ENCODE measurements at regions not wholly inside any gene's neighbourhood (a gene's known extent, or its start where the extent isn't known, plus 50 kb on each side); places are given as distances from the start of the nearest gene placed in this dataset.
A peak's percentile ranks its signal among the peaks of the same experiment; 100 is the strongest.

GRCh38 chr4:175385797-175386196 lies 426.3 kb downstream of the GPM6A start:
- no peak for DNase-seq

- no peak for DNase-seq
Measured at GRCh38 chr4:175386776-175387507, 425.1 kb downstream of the GPM6A start.

DNA sequence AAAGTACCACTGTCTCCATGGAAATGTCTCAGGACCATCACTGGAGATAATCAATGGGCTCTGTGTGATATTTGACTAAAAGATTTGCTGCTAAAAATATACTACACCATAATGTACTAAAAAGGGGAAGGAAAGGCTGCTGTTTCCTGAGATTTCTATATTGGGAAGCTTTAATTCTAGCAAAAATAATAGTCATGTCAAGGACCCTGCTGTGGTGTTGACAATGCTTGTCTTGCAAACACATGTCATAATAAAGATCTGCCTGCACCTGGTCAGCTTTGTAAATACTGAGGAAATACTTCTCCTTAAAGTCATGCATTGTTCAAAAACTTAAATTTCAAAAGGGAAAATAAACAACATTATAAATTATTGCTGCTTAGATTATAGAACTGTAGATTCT lies 417.9 kb downstream of the GPM6A start:
- no peak for DNase-seq

- peak in 1 of 3 donors; percentile 5 for DNase-seq
Measured at GRCh38 chr4:175405961-175406360, 406.1 kb downstream of the GPM6A start.

- no peak for DNase-seq
Measured at GRCh38 chr4:175407926-175408325, 404.1 kb downstream of the GPM6A start.

- no peak for DNase-seq
Measured at GRCh38 chr4:175411251-175411650, 400.8 kb downstream of the GPM6A start.

- DNase-seq: no peak
Measured at GRCh38 chr4:175412161-175412560, 399.9 kb downstream of the GPM6A start.

DNA sequence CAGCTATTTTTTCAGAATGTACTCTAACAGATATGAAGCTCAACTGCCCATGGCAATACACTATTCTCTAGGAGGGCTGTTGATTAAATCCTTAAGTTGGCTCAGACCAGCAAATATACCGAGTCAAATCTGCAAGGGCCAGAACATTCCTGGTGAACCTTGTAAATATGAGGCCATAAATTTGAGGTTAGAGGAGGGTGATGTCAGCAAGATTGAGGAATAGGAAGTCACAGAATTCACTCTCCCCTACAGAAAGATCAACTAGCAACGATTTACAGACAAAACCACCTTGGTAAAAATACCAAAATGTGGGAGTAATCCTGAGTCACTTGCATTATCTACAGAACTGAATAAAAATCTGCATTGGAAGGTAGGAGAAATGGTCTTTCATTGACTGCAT lies 399.3 kb downstream of the GPM6A start:
- no peak for DNase-seq

- no peak for DNase-seq
Measured at GRCh38 chr4:175413561-175413960, 398.5 kb downstream of the GPM6A start.

DNA sequence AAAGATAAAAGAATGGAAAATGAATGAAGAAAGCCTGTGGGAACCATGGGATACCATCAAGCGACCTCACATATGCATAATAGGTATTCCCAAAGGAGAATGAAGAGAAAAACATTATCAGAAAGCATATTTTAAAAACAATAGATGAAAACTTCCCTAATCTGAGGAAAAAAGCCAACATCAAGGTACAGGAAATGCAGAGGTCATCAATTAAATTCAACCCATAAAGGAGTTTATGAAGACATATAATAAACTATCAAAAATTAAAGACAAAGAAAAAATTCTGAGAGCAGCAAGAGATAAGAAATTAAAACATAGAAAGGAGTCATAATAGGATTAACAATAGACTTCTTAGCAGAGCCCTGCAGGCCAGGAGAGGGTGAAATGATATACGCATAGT lies 397.5 kb downstream of the GPM6A start:
- DNase-seq: no peak

DNA sequence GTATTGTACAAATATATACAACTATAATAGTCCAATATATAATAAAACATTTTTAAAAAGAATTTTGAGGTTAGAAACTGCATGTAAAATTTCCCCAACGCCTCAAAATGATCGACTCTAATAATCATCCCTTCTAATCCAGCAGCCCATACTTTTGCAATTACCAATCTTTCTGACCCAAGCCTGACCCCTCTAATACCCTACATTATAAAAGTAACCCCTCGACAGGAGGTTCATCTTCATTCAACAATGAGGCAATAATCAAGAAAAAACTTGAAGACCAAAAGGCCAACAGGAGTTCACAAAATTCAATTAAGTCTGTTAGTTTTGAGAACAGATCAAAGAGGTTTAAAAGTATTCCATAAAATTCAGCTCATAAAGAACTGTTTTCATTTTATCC lies 393.5 kb downstream of the GPM6A start:
- no peak for DNase-seq

GRCh38 chr4:175419236-175419718 lies 392.8 kb downstream of the GPM6A start:
- DNase-seq: no peak

DNA sequence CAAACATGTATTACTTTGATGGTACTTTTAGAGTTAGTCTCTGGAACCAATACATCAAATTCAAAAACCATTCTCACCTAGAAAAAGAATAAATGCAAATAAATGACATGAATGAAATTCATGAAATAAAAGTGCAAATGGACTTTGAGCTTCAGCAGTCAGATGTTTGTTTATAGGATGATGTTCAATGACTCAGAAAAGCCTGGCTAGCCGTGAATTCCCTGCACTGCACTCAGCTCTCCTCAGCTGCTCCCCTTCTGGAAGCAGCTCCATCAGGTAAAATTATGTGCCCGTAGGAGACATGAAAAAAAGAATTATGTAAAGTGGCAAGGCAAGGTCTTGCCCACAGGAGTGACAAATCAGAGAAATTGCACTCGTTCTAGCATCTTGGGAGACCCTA lies 390.6 kb downstream of the GPM6A start:
- no peak for DNase-seq

DNA sequence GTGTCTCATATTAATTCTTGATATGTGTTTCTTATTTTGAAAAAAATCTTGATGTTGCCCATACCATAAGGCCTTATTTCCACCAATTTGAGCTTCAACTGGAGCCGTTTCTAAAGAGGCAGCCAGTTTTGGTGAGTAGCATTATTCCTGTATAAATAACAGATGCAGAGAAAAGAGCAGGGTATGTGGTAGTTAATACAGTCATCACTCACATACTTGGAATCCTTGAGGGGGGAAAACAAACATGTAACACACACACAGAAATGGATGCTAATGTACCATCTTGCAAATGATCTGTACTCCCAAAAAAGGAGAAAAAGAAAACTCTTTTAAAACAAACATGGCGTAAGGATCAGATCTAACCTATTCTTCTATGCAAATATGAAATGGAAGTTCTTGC lies 389.7 kb downstream of the GPM6A start:
- no peak for DNase-seq

DNA sequence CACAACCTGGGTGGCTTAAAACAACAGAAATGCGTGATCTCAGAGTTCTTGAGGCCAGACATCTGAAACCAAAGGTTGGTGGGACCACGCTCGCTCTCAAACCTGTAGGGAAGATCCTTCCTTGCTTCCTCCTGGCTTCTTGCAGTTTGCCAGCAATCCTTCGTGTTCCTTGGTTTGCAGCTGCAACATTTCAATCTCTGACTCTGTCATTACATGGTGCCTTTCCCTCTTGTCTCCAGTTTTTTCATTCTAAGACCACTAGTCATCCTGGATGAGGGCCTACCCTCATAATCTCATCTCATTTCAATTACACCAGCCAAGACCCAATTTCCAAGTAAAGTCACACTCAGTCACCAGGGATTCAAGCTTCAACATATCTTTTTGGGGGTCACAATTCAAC lies 388.0 kb downstream of the GPM6A start:
- DNase-seq: no peak

- no peak for DNase-seq
Measured at GRCh38 chr4:175427751-175428150, 384.3 kb downstream of the GPM6A start.

DNA sequence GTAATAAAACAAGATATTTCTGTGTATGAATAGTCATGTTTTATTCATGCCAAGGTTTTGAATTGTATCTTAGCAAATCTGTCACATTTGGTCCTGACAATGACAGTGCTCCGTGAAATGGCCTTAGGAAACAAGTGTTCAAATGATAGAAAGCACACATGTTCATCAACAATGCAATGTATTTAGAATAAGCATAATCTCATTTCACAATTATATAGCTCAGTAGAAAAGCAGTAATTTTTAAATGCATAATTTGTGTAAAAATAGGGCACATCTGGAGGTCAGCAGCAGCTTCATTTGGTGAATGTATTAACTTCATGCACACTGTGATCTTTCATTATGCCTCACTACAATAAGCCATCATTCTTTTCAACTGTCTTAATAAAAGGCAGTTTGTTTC lies 380.4 kb downstream of the GPM6A start:
- DNase-seq: no peak

DNA sequence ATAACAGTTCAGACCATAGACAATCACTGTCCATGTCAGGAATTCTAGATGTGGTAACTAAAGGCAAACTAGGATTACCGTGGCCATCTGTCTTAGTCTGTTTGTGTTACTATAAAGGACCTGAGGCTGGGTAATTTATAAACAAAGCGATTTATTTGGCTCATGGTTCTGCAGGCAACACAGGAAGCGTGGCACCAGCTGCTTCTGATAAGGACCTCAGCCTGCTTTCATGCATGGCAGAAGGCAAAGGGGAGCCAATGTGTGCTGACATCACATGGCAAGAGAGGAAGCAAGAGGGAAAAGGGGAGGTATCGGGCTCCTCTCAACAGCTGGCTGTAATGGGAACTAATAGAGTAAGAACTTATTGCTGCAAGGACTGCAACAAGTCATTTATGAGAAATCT lies 376.7 kb downstream of the GPM6A start:
- DNase-seq: peak in 1 of 3 donors; percentile 8

DNA sequence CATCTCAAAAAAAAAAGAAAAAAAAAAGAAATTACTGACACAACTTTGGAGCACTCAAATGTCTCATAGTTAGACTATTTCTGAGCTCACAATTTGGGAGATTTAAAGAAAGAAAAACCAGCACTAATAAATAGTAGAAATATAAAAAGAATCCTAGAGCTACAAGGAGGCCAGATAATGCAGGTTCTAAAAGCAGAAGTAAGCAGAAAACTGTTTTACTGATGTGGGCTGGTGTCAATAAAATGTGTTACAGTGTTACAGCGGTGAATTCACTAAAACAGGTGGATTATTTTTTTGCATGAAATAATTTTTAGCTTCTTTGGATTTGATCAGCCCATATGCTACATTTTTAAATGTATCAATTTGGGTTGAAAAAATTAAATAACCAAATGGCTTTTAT lies 375.9 kb downstream of the GPM6A start:
- no peak for DNase-seq

GRCh38 chr4:175440786-175441185 lies 371.3 kb downstream of the GPM6A start:
- DNase-seq: no peak

- no peak for DNase-seq
Measured at GRCh38 chr4:175441256-175441655, 370.8 kb downstream of the GPM6A start.

GRCh38 chr4:175443547-175443946 lies 368.5 kb downstream of the GPM6A start:
- DNase-seq: no peak

- DNase-seq: no peak
Measured at GRCh38 chr4:175444512-175444911, 367.6 kb downstream of the GPM6A start.

DNA sequence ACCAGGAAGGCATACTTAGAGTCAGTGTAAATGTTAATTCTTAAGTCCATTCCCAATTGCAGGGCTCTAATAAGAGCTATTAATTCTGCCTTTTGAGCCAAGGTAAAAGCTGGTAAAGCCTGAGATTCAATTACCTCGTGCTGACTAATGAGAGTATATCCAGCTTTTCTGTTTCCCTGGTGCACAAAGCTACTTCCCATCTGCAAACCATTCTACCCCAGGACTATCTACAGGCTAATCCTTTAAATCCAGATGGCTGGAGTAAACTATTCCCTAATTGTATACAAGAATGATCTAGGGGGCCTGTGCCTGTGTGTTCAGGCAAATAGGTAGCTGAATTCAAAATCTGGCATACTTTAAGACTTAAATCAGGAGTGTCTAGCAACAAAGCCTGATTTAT lies 365.0 kb downstream of the GPM6A start:
- no peak for DNase-seq

DNA sequence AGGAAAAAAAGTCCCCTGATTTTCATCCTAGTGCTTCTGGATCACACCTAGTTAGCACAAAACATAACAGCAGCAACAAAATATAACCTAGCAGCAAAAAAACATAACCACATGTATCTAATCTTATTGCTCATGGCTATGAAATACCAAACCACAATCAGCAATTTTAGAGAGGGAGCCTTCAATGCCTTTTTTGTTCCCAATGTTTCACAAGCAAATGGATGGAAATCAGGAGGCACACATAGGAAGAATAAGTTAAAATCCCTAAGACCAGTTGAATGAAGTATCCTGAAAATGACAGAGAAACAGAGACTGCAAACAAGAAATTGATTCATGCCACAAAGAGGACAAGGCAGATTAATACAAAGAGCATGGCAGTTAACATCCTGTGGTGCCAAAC lies 361.6 kb downstream of the GPM6A start:
- DNase-seq: no peak

All from suppressor macrophage treated with lipopolysaccharide for 1 hour (primary cell).